ENCODE measurements at regions not wholly inside any gene's neighbourhood (a gene's known extent, or its start where the extent isn't known, plus 50 kb on each side); places are given as distances from the start of the nearest gene placed in this dataset.
"Not testable (repeated sequence)": the region's sequence is repeated elsewhere in the genome, so short reads cannot be mapped to it uniquely, and the experiment has no call there.

DNA sequence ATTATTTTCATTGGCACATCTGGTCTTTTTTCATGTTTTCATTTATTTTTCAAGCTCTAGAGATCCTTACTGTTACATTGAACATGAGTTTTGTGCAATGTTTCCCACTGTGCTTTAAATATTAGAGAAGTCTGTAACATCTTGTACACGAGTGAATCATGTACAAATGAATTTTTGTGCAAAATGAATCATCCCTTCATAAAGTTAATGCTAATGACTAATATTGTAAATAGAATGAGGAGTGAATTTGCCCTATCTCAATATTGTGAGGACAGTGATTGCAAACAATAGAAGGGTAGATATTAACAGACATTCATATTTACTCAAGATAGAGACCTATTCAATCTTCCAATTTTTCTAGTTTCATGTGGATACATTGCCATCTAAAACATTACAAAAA lies 463.3 kb upstream of the FOXG1 start:
- DNase-seq (ENCODE audit: extremely low spot score): no peak
- POLR2A ChIA-PET: no interaction called here
- CTCF ChIA-PET: no interaction called here
- TF ChIP-seq ELF4 (IDR thresholded peaks at IDR 0.05): no peak
- no peak for TF ChIP-seq ARNT (IDR thresholded peaks at IDR 0.05)
- no peak for TF ChIP-seq FOXA1 (IDR thresholded peaks at IDR 0.05)
- TF ChIP-seq CTBP1 (IDR thresholded peaks at IDR 0.05; ENCODE audit: borderline replicate concordance): no peak
- TF ChIP-seq SP1 (IDR thresholded peaks at IDR 0.05): no peak
- TF ChIP-seq SUZ12 (IDR thresholded peaks at IDR 0.05): no peak
- TF ChIP-seq ZNF384 (IDR thresholded peaks at IDR 0.05): no peak
- no peak for TF ChIP-seq FOXM1 (IDR thresholded peaks at IDR 0.05; ENCODE audit: borderline replicate concordance)
- no peak for TF ChIP-seq LEF1 (IDR thresholded peaks at IDR 0.05; ENCODE audit: borderline replicate concordance)
- TF ChIP-seq NFRKB (IDR thresholded peaks at IDR 0.05): no peak
- no peak for TF ChIP-seq HDGF (IDR thresholded peaks at IDR 0.05; ENCODE audit: borderline replicate concordance)
- no peak for TF ChIP-seq L3MBTL2 (conservative IDR thresholded peaks at IDR 0.05)
- no peak for TF ChIP-seq FOXK2 (IDR thresholded peaks at IDR 0.05)
- no peak for TF ChIP-seq TARDBP (IDR thresholded peaks at IDR 0.05)

DNA sequence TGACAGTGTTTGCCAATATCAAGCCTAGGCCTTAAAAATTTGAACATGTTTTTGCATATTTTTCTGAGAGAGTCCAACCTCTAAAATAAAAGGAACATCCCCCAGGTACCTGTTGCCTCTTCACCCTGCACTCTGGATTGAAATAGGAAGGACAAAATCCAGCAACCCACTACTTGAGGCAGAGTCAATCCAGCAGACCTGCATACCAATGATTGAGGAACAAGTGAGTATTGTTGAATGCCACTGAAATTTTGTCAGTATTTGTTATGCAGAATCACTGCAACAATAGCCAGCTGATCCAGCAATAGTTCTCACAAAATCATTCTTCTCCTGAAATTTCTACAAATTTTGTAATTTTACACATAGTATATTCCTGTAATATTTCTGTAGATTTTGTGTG lies 460.6 kb upstream of the FOXG1 start:
- TF ChIP-seq FOXM1 (IDR thresholded peaks at IDR 0.05; ENCODE audit: borderline replicate concordance) (no peak), HDGF (IDR thresholded peaks at IDR 0.05; ENCODE audit: borderline replicate concordance) (no peak), SP1 (IDR thresholded peaks at IDR 0.05) (no peak), ELF4 (IDR thresholded peaks at IDR 0.05) (no peak), SUZ12 (IDR thresholded peaks at IDR 0.05) (no peak), ARNT (IDR thresholded peaks at IDR 0.05) (no peak), ZNF384 (IDR thresholded peaks at IDR 0.05) (no peak), NFRKB (IDR thresholded peaks at IDR 0.05) (no peak), CTBP1 (IDR thresholded peaks at IDR 0.05; ENCODE audit: borderline replicate concordance) (no peak), LEF1 (IDR thresholded peaks at IDR 0.05; ENCODE audit: borderline replicate concordance) (no peak), FOXA1 (IDR thresholded peaks at IDR 0.05) (no peak), FOXK2 (IDR thresholded peaks at IDR 0.05) (no peak), L3MBTL2 (conservative IDR thresholded peaks at IDR 0.05) (no peak), TARDBP (IDR thresholded peaks at IDR 0.05) (no peak), BHLHE40 (IDR thresholded peaks at IDR 0.05; ENCODE audit: borderline replicate concordance) (no peak)
- TF ChIP-seq, protein P1, sequence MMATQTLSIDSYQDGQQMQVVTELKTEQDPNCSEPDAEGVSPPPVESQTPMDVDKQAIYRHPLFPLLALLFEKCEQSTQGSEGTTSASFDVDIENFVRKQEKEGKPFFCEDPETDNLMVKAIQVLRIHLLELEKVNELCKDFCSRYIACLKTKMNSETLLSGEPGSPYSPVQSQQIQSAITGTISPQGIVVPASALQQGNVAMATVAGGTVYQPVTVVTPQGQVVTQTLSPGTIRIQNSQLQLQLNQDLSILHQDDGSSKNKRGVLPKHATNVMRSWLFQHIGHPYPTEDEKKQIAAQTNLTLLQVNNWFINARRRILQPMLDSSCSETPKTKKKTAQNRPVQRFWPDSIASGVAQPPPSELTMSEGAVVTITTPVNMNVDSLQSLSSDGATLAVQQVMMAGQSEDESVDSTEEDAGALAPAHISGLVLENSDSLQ (IDR thresholded peaks at IDR 0.05): no peak
- POLR2A ChIA-PET: no interaction called here
- CTCF ChIA-PET: no interaction called here
- DNase-seq (ENCODE audit: extremely low spot score): no peak

DNA sequence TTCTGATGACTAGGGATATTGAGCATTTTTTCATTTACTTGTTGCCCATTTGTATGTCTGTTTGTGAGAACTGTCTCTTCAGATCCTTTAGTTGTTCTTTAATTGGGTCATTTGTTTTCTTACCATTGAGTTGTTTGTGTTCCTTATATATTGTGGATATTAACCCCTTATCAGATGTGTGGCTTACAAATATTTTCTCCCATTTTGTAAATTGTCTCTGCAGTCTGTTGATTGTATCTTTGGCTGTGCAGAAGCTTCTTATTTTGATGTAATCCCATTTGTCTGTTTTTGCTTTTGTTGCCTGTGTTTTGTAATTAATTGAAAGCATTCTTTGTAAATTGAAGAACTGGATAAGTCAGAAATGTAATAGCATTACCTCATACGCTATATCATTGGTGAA lies 459.1 kb upstream of the FOXG1 start:
- TF ChIP-seq LEF1 (IDR thresholded peaks at IDR 0.05; ENCODE audit: borderline replicate concordance) (no peak), TARDBP (IDR thresholded peaks at IDR 0.05) (no peak), FOXK2 (IDR thresholded peaks at IDR 0.05) (no peak), ZNF384 (IDR thresholded peaks at IDR 0.05) (no peak), SP1 (IDR thresholded peaks at IDR 0.05) (no peak), CTBP1 (IDR thresholded peaks at IDR 0.05; ENCODE audit: borderline replicate concordance) (no peak), SUZ12 (IDR thresholded peaks at IDR 0.05) (no peak), FOXM1 (IDR thresholded peaks at IDR 0.05; ENCODE audit: borderline replicate concordance) (no peak), FOXA1 (IDR thresholded peaks at IDR 0.05) (no peak)
- TF ChIP-seq, protein P1 (IDR thresholded peaks at IDR 0.05): no peak
- ChIA-PET CTCF (no interaction called here), POLR2A (no interaction called here)
- no peak for DNase-seq (ENCODE audit: extremely low spot score)

DNA sequence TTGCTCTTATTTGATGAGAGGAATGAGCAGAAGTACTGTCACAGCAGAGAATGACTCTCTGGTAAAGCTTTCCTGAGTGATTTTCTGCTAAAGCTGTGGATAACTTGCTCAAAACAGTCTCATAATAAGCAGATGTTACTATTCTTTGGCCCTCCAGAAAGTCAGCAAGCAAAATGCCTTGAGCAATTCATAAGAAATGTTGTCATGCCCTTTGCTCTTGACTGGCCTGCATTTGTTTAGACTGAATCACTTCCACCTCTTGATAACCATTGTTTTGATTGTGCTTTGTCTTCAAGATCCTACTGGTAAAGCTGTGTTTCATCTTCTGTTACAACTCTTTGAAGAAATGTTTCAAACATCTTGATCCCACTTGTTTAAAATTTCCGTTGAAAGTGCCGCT lies 457.9 kb upstream of the FOXG1 start:
- TF ChIP-seq FOXK2 (IDR thresholded peaks at IDR 0.05) (no peak), FOXA1 (IDR thresholded peaks at IDR 0.05) (no peak), NFRKB (IDR thresholded peaks at IDR 0.05) (no peak), SP1 (IDR thresholded peaks at IDR 0.05) (no peak), ARNT (IDR thresholded peaks at IDR 0.05) (no peak), SUZ12 (IDR thresholded peaks at IDR 0.05) (no peak), FOXM1 (IDR thresholded peaks at IDR 0.05; ENCODE audit: borderline replicate concordance) (no peak)
- no peak for DNase-seq (ENCODE audit: extremely low spot score)
- ChIA-PET POLR2A (no interaction called here), CTCF (no interaction called here)

DNA sequence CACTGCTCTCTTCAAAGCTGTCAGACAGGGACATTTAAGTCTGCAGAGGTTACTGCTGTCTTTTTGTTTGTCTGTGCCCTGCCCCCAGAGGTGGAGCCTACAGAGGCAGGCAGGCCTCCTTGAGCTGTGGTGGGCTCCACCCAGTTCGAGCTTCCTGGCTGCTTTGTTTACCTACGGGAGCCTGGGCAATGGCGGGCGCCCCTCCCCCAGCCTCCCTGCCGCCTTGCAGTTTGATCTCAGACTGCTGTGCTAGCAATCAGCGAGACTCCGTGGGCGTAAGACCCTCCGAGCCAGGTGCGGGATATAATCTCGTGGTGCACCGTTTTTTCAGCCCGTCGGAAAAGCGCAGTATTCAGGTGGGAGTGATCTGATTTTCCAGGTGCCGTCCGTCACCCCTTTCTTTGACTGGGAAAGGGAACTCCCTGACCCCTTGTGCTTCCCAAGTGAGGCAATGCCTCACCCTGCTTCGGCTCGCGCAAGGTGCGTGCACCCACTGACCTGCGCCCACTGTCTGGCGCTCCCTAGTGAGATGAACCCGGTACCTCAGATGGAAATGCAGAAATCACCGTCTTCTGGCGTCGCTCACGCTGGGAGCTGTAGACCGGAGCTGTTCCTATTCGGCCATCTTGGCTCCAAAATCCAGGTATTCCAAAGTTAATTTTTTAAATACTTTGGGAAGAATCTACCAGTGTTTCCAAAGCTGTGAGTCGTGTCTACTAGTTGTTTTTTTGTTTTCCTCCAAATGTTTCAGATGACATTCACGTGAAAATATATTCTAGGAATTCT lies 448.5 kb upstream of the FOXG1 start:
- DNase-seq (ENCODE audit: extremely low spot score); CTCF ChIA-PET; POLR2A ChIA-PET: not testable (repeated sequence)

DNA sequence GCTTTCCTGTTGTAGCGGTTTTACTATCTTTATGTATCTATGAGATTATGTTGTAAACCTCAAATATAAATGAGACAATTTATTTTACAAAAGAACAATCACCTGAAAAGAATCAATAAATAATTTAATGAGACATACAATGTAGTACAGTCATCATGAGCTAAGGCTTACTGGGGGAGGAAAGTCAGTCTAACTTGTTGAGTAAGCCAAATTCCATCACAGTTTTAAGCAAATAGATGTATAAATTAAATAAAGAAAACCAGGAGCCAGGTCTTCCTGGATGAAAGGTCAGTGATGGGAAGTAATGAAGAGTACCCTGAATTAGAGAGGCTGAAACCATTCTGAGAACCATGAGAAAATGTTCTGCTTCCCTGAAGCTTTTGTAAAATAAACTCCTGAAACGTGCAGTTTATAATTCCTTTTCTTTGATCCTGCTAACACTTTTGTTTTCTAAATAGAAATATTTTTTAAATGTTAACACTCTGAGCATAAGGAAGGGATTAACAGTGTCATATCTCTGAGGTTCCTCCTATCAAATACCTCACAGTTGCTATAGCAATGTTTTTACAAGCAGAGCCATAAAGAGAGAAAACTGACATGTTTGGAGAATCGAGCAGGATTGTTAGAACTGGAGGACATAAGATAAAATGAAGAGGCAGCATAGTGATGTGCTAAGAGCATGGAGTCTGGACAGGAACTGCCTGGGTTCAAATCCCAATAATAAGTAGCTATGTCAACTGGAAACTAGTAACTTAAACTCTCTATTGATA lies 444.9 kb upstream of the FOXG1 start:
- no peak for DNase-seq (ENCODE audit: extremely low spot score)
- TF ChIP-seq L3MBTL2 (conservative IDR thresholded peaks at IDR 0.05) (no peak), HDGF (IDR thresholded peaks at IDR 0.05; ENCODE audit: borderline replicate concordance) (no peak), ARNT (IDR thresholded peaks at IDR 0.05) (no peak), BHLHE40 (IDR thresholded peaks at IDR 0.05; ENCODE audit: borderline replicate concordance) (no peak), LEF1 (IDR thresholded peaks at IDR 0.05; ENCODE audit: borderline replicate concordance) (no peak), FOXM1 (IDR thresholded peaks at IDR 0.05; ENCODE audit: borderline replicate concordance) (no peak), NFRKB (IDR thresholded peaks at IDR 0.05) (no peak), ELF4 (IDR thresholded peaks at IDR 0.05) (no peak), ZNF384 (IDR thresholded peaks at IDR 0.05) (no peak), FOXA1 (IDR thresholded peaks at IDR 0.05) (no peak), SP1 (IDR thresholded peaks at IDR 0.05) (no peak), SUZ12 (IDR thresholded peaks at IDR 0.05) (no peak), FOXK2 (IDR thresholded peaks at IDR 0.05) (no peak), TARDBP (IDR thresholded peaks at IDR 0.05) (no peak), CTBP1 (IDR thresholded peaks at IDR 0.05; ENCODE audit: borderline replicate concordance) (no peak)
- TF ChIP-seq, protein P1 (IDR thresholded peaks at IDR 0.05): no peak
- POLR2A ChIA-PET: no interaction called here
- CTCF ChIA-PET: no interaction called here

All from HEK293T (cell line).